ENCODE measurements at regions not wholly inside any gene's neighbourhood (a gene's known extent, or its start where the extent isn't known, plus 50 kb on each side); places are given as distances from the start of the nearest gene placed in this dataset.

DNA sequence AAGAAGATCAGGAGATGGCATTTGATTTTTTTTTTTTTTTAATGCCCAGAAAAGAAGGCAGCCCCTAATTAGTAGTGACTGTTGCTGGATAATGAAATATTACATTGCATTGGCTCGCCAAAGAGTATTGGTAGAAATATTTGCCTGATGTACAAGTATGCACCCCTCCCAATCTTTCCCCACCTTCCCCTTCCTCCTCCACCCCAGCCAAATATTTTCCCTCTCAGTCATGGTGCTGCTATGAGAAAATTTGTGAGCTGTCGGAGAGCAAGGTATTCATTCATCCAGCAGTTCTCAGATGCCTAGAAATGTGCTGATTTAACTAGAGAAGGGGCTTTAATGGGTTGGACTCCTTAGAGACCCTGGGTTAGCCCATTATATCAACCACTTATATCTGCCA is 50.5 kb upstream of the IKBKE start:
- Mint-ChIP-seq H3K9me3 (no peaks in the 10 kb centered on the region), H3K4me1 (no peaks in the 10 kb centered on the region; the same call in 1 of the 2 replicates), H3K27me3 (ENCODE audit: low read depth) (no peaks in the 10 kb centered on the region), H3K36me3 (peaks cover 30% of the 10 kb centered on the region), H3K4me3 (no peak overlapping the region), H3K27ac (no peak overlapping the region)
- no peak for DNase-seq (ENCODE audit: low spot score)
- ChIA-PET POLR2A (no interaction called here), CTCF (no interaction called here)
- TF ChIP-seq, protein P1, sequence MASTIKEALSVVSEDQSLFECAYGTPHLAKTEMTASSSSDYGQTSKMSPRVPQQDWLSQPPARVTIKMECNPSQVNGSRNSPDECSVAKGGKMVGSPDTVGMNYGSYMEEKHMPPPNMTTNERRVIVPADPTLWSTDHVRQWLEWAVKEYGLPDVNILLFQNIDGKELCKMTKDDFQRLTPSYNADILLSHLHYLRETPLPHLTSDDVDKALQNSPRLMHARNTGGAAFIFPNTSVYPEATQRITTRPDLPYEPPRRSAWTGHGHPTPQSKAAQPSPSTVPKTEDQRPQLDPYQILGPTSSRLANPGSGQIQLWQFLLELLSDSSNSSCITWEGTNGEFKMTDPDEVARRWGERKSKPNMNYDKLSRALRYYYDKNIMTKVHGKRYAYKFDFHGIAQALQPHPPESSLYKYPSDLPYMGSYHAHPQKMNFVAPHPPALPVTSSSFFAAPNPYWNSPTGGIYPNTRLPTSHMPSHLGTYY (CRISPR knock-in tag; IDR thresholded peaks at IDR 0.05): no peak
- TF ChIP-seq FOXJ3 (CRISPR knock-in tag; IDR thresholded peaks at IDR 0.05; ENCODE audit: borderline replicate concordance) (no peak), KAT7 (CRISPR knock-in tag; IDR thresholded peaks at IDR 0.05; ENCODE audit: borderline replicate concordance) (no peak), ZNF317 (CRISPR knock-in tag; IDR thresholded peaks at IDR 0.05; ENCODE audit: borderline replicate concordance, low read depth) (no peak), MYBL2 (CRISPR knock-in tag; IDR thresholded peaks at IDR 0.05) (no peak), NFATC4 (CRISPR knock-in tag; IDR thresholded peaks at IDR 0.05) (no peak), ELF4 (CRISPR knock-in tag; IDR thresholded peaks at IDR 0.05; ENCODE audit: low read depth) (no peak), OVOL2 (CRISPR knock-in tag; IDR thresholded peaks at IDR 0.05; ENCODE audit: borderline replicate concordance) (no peak), CREM (CRISPR knock-in tag; IDR thresholded peaks at IDR 0.05) (no peak), NFYB (CRISPR knock-in tag; conservative IDR thresholded peaks at IDR 0.05; ENCODE audit: low read depth) (no peak), SP1 (CRISPR knock-in tag; conservative IDR thresholded peaks at IDR 0.05) (no peak)
- TF ChIP-seq, protein P2, sequence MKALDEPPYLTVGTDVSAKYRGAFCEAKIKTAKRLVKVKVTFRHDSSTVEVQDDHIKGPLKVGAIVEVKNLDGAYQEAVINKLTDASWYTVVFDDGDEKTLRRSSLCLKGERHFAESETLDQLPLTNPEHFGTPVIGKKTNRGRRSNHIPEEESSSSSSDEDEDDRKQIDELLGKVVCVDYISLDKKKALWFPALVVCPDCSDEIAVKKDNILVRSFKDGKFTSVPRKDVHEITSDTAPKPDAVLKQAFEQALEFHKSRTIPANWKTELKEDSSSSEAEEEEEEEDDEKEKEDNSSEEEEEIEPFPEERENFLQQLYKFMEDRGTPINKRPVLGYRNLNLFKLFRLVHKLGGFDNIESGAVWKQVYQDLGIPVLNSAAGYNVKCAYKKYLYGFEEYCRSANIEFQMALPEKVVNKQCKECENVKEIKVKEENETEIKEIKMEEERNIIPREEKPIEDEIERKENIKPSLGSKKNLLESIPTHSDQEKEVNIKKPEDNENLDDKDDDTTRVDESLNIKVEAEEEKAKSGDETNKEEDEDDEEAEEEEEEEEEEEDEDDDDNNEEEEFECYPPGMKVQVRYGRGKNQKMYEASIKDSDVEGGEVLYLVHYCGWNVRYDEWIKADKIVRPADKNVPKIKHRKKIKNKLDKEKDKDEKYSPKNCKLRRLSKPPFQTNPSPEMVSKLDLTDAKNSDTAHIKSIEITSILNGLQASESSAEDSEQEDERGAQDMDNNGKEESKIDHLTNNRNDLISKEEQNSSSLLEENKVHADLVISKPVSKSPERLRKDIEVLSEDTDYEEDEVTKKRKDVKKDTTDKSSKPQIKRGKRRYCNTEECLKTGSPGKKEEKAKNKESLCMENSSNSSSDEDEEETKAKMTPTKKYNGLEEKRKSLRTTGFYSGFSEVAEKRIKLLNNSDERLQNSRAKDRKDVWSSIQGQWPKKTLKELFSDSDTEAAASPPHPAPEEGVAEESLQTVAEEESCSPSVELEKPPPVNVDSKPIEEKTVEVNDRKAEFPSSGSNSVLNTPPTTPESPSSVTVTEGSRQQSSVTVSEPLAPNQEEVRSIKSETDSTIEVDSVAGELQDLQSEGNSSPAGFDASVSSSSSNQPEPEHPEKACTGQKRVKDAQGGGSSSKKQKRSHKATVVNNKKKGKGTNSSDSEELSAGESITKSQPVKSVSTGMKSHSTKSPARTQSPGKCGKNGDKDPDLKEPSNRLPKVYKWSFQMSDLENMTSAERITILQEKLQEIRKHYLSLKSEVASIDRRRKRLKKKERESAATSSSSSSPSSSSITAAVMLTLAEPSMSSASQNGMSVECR (CRISPR knock-in tag; IDR thresholded peaks at IDR 0.05; ENCODE audit: borderline replicate concordance): no peak
- TF ChIP-seq, protein P3, sequence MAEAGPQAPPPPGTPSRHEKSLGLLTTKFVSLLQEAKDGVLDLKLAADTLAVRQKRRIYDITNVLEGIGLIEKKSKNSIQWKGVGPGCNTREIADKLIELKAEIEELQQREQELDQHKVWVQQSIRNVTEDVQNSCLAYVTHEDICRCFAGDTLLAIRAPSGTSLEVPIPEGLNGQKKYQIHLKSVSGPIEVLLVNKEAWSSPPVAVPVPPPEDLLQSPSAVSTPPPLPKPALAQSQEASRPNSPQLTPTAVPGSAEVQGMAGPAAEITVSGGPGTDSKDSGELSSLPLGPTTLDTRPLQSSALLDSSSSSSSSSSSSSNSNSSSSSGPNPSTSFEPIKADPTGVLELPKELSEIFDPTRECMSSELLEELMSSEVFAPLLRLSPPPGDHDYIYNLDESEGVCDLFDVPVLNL (CRISPR knock-in tag; IDR thresholded peaks at IDR 0.05; ENCODE audit: borderline replicate concordance, low read depth): no peak
- TF ChIP-seq, protein P4, sequence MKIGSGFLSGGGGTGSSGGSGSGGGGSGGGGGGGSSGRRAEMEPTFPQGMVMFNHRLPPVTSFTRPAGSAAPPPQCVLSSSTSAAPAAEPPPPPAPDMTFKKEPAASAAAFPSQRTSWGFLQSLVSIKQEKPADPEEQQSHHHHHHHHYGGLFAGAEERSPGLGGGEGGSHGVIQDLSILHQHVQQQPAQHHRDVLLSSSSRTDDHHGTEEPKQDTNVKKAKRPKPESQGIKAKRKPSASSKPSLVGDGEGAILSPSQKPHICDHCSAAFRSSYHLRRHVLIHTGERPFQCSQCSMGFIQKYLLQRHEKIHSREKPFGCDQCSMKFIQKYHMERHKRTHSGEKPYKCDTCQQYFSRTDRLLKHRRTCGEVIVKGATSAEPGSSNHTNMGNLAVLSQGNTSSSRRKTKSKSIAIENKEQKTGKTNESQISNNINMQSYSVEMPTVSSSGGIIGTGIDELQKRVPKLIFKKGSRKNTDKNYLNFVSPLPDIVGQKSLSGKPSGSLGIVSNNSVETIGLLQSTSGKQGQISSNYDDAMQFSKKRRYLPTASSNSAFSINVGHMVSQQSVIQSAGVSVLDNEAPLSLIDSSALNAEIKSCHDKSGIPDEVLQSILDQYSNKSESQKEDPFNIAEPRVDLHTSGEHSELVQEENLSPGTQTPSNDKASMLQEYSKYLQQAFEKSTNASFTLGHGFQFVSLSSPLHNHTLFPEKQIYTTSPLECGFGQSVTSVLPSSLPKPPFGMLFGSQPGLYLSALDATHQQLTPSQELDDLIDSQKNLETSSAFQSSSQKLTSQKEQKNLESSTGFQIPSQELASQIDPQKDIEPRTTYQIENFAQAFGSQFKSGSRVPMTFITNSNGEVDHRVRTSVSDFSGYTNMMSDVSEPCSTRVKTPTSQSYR (CRISPR knock-in tag; IDR thresholded peaks at IDR 0.05): no peak
- TF ChIP-seq, protein P5, sequence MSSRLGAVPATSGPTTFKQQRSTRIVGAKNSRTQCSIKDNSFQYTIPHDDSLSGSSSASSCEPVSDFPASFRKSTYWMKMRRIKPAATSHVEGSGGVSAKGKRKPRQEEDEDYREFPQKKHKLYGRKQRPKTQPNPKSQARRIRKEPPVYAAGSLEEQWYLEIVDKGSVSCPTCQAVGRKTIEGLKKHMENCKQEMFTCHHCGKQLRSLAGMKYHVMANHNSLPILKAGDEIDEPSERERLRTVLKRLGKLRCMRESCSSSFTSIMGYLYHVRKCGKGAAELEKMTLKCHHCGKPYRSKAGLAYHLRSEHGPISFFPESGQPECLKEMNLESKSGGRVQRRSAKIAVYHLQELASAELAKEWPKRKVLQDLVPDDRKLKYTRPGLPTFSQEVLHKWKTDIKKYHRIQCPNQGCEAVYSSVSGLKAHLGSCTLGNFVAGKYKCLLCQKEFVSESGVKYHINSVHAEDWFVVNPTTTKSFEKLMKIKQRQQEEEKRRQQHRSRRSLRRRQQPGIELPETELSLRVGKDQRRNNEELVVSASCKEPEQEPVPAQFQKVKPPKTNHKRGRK (CRISPR knock-in tag; IDR thresholded peaks at IDR 0.05; ENCODE audit: borderline replicate concordance): no peak
- TF ChIP-seq, protein P6, sequence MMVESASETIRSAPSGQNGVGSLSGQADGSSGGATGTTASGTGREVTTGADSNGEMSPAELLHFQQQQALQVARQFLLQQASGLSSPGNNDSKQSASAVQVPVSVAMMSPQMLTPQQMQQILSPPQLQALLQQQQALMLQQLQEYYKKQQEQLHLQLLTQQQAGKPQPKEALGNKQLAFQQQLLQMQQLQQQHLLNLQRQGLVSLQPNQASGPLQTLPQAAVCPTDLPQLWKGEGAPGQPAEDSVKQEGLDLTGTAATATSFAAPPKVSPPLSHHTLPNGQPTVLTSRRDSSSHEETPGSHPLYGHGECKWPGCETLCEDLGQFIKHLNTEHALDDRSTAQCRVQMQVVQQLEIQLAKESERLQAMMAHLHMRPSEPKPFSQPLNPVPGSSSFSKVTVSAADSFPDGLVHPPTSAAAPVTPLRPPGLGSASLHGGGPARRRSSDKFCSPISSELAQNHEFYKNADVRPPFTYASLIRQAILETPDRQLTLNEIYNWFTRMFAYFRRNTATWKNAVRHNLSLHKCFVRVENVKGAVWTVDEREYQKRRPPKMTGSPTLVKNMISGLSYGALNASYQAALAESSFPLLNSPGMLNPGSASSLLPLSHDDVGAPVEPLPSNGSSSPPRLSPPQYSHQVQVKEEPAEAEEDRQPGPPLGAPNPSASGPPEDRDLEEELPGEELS (CRISPR knock-in tag; IDR thresholded peaks at IDR 0.05): no peak
- TF ChIP-seq, protein P7, sequence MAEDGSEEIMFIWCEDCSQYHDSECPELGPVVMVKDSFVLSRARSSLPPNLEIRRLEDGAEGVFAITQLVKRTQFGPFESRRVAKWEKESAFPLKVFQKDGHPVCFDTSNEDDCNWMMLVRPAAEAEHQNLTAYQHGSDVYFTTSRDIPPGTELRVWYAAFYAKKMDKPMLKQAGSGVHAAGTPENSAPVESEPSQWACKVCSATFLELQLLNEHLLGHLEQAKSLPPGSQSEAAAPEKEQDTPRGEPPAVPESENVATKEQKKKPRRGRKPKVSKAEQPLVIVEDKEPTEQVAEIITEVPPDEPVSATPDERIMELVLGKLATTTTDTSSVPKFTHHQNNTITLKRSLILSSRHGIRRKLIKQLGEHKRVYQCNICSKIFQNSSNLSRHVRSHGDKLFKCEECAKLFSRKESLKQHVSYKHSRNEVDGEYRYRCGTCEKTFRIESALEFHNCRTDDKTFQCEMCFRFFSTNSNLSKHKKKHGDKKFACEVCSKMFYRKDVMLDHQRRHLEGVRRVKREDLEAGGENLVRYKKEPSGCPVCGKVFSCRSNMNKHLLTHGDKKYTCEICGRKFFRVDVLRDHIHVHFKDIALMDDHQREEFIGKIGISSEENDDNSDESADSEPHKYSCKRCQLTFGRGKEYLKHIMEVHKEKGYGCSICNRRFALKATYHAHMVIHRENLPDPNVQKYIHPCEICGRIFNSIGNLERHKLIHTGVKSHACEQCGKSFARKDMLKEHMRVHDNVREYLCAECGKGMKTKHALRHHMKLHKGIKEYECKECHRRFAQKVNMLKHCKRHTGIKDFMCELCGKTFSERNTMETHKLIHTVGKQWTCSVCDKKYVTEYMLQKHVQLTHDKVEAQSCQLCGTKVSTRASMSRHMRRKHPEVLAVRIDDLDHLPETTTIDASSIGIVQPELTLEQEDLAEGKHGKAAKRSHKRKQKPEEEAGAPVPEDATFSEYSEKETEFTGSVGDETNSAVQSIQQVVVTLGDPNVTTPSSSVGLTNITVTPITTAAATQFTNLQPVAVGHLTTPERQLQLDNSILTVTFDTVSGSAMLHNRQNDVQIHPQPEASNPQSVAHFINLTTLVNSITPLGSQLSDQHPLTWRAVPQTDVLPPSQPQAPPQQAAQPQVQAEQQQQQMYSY (CRISPR knock-in tag; IDR thresholded peaks at IDR 0.05): no peak
- TF ChIP-seq, protein P8, sequence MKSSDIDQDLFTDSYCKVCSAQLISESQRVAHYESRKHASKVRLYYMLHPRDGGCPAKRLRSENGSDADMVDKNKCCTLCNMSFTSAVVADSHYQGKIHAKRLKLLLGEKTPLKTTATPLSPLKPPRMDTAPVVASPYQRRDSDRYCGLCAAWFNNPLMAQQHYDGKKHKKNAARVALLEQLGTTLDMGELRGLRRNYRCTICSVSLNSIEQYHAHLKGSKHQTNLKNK (CRISPR knock-in tag; IDR thresholded peaks at IDR 0.05): no peak
- ATAC-seq: no peak
